HEK293 (cell line): ENCODE measurements at regions not wholly inside any gene's neighbourhood (a gene's known extent, or its start where the extent isn't known, plus 50 kb on each side); places are given as distances from the start of the nearest gene placed in this dataset.

Source experiments
- HOXA7 ChIP-seq: sonication (generic); formaldehyde crosslinking; IDR thresholded peaks from 2 replicates; pipeline ENCODE4 v1.8.1; 2022; ENCODE audit warnings: missing genetic modification reagents, borderline replicate concordance
- KLF8 ChIP-seq: fragments of 450-650 bp; formaldehyde crosslinking; IDR thresholded peaks from 2 replicates; pipeline ENCODE4 v1.5.1; 2016; ENCODE audit warnings: missing biosample characterization, missing genetic modification characterization
- MYNN ChIP-seq: fragments of 450-650 bp; formaldehyde crosslinking; IDR thresholded peaks from 2 replicates; pipeline ENCODE4 v1.5.1; 2016; ENCODE audit warnings: missing biosample characterization, missing genetic modification characterization, borderline replicate concordance
- ZBTB17 ChIP-seq: fragments of 450-650 bp; formaldehyde crosslinking; IDR thresholded peaks from 2 replicates; pipeline ENCODE4 v1.5.1; 2016; ENCODE audit warnings: missing biosample characterization, missing genetic modification characterization
- ZBTB7A ChIP-seq: fragments of 450-650 bp; formaldehyde crosslinking; IDR thresholded peaks from 2 replicates; pipeline ENCODE4 v1.5.1; 2016; ENCODE audit warnings: low read depth, missing biosample characterization, missing genetic modification characterization
- TF ChIP-seq, protein P1 (sequence below): fragments of 450-650 bp; formaldehyde crosslinking; IDR thresholded peaks from 2 replicates; pipeline ENCODE4 v1.5.1; 2016; ENCODE audit warnings: missing biosample characterization, missing genetic modification characterization
- TF ChIP-seq, protein P2 (sequence below): fragments of 450-650 bp; formaldehyde crosslinking; IDR thresholded peaks from 2 replicates; pipeline ENCODE4 v1.5.1; 2016; ENCODE audit warnings: missing biosample characterization, missing genetic modification characterization
- TF ChIP-seq, protein P3 (sequence below): fragments of 450-650 bp; formaldehyde crosslinking; IDR thresholded peaks from 2 replicates; pipeline ENCODE4 v1.5.1; 2016; ENCODE audit warnings: missing biosample characterization, missing genetic modification characterization
- TF ChIP-seq, protein P4 (sequence below): fragments of 450-650 bp; formaldehyde crosslinking; IDR thresholded peaks from 2 replicates; pipeline ENCODE4 v1.5.1; 2017; ENCODE audit warnings: missing biosample characterization, missing genetic modification characterization

DNA sequence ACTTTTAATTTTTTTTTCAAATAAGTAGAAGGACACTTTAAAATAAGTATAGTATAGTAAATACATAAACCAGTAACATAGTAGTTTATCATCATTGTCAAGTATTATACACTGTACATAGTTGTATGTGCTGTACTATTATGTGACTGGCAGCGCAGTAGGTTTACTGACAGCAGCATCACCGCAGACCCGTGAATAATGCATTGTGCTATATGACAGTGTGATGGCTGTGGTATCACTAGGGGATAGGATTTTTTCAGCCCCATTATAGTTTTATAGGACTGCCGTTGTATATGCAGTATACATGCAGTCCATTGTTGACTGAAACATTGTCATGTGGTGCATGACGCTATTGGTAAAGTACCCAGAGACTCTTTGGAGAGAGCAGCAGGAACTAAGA lies 306.5 kb downstream of the SQOR start:
- TF ChIP-seq, protein P1, sequence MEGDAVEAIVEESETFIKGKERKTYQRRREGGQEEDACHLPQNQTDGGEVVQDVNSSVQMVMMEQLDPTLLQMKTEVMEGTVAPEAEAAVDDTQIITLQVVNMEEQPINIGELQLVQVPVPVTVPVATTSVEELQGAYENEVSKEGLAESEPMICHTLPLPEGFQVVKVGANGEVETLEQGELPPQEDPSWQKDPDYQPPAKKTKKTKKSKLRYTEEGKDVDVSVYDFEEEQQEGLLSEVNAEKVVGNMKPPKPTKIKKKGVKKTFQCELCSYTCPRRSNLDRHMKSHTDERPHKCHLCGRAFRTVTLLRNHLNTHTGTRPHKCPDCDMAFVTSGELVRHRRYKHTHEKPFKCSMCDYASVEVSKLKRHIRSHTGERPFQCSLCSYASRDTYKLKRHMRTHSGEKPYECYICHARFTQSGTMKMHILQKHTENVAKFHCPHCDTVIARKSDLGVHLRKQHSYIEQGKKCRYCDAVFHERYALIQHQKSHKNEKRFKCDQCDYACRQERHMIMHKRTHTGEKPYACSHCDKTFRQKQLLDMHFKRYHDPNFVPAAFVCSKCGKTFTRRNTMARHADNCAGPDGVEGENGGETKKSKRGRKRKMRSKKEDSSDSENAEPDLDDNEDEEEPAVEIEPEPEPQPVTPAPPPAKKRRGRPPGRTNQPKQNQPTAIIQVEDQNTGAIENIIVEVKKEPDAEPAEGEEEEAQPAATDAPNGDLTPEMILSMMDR (tag by site-specific recombination), result no peak
- TF ChIP-seq, protein P2, sequence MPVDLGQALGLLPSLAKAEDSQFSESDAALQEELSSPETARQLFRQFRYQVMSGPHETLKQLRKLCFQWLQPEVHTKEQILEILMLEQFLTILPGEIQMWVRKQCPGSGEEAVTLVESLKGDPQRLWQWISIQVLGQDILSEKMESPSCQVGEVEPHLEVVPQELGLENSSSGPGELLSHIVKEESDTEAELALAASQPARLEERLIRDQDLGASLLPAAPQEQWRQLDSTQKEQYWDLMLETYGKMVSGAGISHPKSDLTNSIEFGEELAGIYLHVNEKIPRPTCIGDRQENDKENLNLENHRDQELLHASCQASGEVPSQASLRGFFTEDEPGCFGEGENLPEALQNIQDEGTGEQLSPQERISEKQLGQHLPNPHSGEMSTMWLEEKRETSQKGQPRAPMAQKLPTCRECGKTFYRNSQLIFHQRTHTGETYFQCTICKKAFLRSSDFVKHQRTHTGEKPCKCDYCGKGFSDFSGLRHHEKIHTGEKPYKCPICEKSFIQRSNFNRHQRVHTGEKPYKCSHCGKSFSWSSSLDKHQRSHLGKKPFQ (tag by site-specific recombination), result no peak
- TF ChIP-seq MYNN (tag by site-specific recombination) (no peak), KLF8 (tag by site-specific recombination) (no peak), ZBTB7A (tag by site-specific recombination) (no peak), HOXA7 (CRISPR knock-in tag) (no peak), ZBTB17 (tag by site-specific recombination) (no peak)
- TF ChIP-seq, protein P3, sequence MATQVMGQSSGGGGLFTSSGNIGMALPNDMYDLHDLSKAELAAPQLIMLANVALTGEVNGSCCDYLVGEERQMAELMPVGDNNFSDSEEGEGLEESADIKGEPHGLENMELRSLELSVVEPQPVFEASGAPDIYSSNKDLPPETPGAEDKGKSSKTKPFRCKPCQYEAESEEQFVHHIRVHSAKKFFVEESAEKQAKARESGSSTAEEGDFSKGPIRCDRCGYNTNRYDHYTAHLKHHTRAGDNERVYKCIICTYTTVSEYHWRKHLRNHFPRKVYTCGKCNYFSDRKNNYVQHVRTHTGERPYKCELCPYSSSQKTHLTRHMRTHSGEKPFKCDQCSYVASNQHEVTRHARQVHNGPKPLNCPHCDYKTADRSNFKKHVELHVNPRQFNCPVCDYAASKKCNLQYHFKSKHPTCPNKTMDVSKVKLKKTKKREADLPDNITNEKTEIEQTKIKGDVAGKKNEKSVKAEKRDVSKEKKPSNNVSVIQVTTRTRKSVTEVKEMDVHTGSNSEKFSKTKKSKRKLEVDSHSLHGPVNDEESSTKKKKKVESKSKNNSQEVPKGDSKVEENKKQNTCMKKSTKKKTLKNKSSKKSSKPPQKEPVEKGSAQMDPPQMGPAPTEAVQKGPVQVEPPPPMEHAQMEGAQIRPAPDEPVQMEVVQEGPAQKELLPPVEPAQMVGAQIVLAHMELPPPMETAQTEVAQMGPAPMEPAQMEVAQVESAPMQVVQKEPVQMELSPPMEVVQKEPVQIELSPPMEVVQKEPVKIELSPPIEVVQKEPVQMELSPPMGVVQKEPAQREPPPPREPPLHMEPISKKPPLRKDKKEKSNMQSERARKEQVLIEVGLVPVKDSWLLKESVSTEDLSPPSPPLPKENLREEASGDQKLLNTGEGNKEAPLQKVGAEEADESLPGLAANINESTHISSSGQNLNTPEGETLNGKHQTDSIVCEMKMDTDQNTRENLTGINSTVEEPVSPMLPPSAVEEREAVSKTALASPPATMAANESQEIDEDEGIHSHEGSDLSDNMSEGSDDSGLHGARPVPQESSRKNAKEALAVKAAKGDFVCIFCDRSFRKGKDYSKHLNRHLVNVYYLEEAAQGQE, result no peak
- TF ChIP-seq, protein P4, sequence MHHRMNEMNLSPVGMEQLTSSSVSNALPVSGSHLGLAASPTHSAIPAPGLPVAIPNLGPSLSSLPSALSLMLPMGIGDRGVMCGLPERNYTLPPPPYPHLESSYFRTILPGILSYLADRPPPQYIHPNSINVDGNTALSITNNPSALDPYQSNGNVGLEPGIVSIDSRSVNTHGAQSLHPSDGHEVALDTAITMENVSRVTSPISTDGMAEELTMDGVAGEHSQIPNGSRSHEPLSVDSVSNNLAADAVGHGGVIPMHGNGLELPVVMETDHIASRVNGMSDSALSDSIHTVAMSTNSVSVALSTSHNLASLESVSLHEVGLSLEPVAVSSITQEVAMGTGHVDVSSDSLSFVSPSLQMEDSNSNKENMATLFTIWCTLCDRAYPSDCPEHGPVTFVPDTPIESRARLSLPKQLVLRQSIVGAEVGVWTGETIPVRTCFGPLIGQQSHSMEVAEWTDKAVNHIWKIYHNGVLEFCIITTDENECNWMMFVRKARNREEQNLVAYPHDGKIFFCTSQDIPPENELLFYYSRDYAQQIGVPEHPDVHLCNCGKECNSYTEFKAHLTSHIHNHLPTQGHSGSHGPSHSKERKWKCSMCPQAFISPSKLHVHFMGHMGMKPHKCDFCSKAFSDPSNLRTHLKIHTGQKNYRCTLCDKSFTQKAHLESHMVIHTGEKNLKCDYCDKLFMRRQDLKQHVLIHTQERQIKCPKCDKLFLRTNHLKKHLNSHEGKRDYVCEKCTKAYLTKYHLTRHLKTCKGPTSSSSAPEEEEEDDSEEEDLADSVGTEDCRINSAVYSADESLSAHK (tag by site-specific recombination), result no peak
